ENCODE measurements at regions not wholly inside any gene's neighbourhood (a gene's known extent, or its start where the extent isn't known, plus 50 kb on each side); places are given as distances from the start of the nearest gene placed in this dataset.
"Not testable (repeated sequence)": the region's sequence is repeated elsewhere in the genome, so short reads cannot be mapped to it uniquely, and the experiment has no call there.

DNA sequence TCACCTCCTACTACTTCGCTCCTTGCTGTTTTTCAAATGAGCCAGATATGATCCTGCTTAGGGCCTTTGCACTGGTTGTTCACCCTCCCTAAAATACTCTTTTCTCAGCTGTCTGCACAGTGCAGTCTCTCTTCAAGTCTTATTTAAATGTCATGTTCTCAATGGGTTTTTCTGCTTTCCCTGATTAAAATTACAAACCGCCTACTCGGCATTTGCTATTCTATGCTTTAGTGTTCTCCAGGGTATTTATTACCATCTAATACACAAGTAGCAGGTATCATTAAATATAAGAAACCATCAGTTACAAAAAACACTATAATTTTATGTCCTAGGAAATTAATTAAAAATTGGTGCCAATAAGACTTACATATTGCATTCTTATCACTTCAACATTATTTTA lies 108.0 kb upstream of the TMTC1 start:
- Mint-ChIP-seq H3K4me3 (ENCODE audit: unreplicated experiment) (no peak overlapping the region), H3K36me3 (ENCODE audit: insufficient read depth, unreplicated experiment) (no peaks in the 10 kb centered on the region), H3K27ac (ENCODE audit: low read depth, unreplicated experiment) (no peak overlapping the region), H3K27me3 (ENCODE audit: insufficient read depth, unreplicated experiment) (no peaks in the 10 kb centered on the region), H3K4me1 (ENCODE audit: insufficient read depth, unreplicated experiment) (peaks cover 8% of the 10 kb centered on the region), H3K9me3 (ENCODE audit: unreplicated experiment) (no peaks in the 10 kb centered on the region)
- BruUV-seq (replicated peaks) = no TSS peak
- intact Hi-C loops (cut with micrococcal nuclease) = no loop called here
- no peak for DNase-seq (ENCODE audit: unreplicated experiment)
- POLR2A ChIA-PET = no interaction called here
- CTCF ChIA-PET = interaction anchor here (0.6 to 0.7 kb wide), 2 partner anchors 11 to 666 kb away, joined by 3 read pairs; no protein-coding TSS in a partner anchor
- TF ChIP-seq, protein P1, sequence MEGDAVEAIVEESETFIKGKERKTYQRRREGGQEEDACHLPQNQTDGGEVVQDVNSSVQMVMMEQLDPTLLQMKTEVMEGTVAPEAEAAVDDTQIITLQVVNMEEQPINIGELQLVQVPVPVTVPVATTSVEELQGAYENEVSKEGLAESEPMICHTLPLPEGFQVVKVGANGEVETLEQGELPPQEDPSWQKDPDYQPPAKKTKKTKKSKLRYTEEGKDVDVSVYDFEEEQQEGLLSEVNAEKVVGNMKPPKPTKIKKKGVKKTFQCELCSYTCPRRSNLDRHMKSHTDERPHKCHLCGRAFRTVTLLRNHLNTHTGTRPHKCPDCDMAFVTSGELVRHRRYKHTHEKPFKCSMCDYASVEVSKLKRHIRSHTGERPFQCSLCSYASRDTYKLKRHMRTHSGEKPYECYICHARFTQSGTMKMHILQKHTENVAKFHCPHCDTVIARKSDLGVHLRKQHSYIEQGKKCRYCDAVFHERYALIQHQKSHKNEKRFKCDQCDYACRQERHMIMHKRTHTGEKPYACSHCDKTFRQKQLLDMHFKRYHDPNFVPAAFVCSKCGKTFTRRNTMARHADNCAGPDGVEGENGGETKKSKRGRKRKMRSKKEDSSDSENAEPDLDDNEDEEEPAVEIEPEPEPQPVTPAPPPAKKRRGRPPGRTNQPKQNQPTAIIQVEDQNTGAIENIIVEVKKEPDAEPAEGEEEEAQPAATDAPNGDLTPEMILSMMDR (IDR thresholded peaks at IDR 0.05; ENCODE audit: unreplicated experiment) = no peak

DNA sequence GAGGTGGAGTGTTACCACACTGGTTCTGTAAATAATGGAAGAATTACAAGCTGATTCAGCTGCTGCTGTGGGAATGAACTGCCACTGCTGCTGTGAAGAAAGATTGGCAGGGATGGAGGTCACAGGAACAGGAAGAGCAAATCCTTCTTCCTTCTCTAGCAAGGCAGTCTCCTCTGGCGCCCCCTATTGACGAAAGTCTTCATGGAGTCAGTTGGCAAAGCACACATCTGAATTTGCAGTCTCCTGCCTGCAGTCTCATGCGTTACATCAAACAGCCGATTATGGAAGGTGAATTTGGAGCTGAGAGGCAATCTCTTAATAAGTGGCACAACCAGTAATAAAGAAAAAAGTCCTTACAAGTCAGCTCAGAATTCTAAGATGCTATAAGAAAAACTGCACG lies 106.0 kb upstream of the TMTC1 start:
- intact Hi-C loops (cut with micrococcal nuclease) = no loop called here
- no peaks in the 10 kb centered on the region for H3K9me3 Mint-ChIP-seq (ENCODE audit: unreplicated experiment)
- TF ChIP-seq, protein P1 (IDR thresholded peaks at IDR 0.05; ENCODE audit: unreplicated experiment) = peak; percentile 45
- DNase-seq (ENCODE audit: unreplicated experiment) = peak; percentile 77
- no TSS peak for BruUV-seq (replicated peaks)
- no peak overlapping the region for H3K27ac Mint-ChIP-seq (ENCODE audit: low read depth, unreplicated experiment)
- ChIA-PET CTCF (interaction anchor here (0.7 to 1.7 kb wide), 9 partner anchors 9 to 1725 kb away, joined by 3 to 6 read pairs (median 4); no protein-coding TSS in a partner anchor), POLR2A (interaction anchor here (0.5 to 0.6 kb wide), 3 partner anchors 10 to 254 kb away, joined by 3 to 7 read pairs (median 4); no protein-coding TSS in a partner anchor)
- no peak overlapping the region for H3K4me3 Mint-ChIP-seq (ENCODE audit: unreplicated experiment)
- no peaks in the 10 kb centered on the region for H3K36me3 Mint-ChIP-seq (ENCODE audit: insufficient read depth, unreplicated experiment)
- H3K27me3 Mint-ChIP-seq (ENCODE audit: insufficient read depth, unreplicated experiment) = no peaks in the 10 kb centered on the region
- H3K4me1 Mint-ChIP-seq (ENCODE audit: insufficient read depth, unreplicated experiment) = peaks cover 10% of the 10 kb centered on the region

DNA sequence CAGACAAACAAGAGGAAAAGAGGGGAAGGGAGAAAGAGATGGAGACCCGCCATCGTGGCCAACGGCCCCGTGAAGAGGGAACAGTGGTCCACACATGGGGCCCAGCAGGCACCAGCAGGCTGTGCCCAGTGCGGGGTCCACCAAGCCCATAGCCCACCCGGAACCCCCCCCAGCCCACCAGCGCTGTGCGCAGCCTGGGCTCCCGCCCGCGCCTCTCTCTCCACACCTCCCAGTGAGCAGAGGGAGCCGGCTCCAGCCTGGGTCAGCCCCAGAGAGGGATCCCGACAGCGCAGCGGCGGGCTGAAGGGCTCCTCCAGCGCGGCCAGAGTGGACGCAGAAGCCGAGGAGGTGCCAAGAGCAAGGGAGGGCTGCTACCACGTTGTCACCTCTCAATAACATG lies 105.0 kb upstream of the TMTC1 start:
- no peaks in the 10 kb centered on the region for H3K9me3 Mint-ChIP-seq (ENCODE audit: unreplicated experiment)
- intact Hi-C loops (cut with micrococcal nuclease) = no loop called here
- no peak overlapping the region for H3K4me3 Mint-ChIP-seq (ENCODE audit: unreplicated experiment)
- CTCF ChIA-PET = interaction anchor here (1.7 kb wide), 1 partner anchor 10 kb away, joined by 6 read pairs; no protein-coding TSS in a partner anchor
- no TSS peak for BruUV-seq (replicated peaks)
- no peak for DNase-seq (ENCODE audit: unreplicated experiment)
- POLR2A ChIA-PET = interaction anchor here (0.7 to 1.2 kb wide), 3 partner anchors 9 to 105 kb away, joined by 3 to 4 read pairs (median 3); partner anchors contain the start of gene TMTC1
- peaks cover 10% of the 10 kb centered on the region for H3K4me1 Mint-ChIP-seq (ENCODE audit: insufficient read depth, unreplicated experiment)
- no peak overlapping the region for H3K27ac Mint-ChIP-seq (ENCODE audit: low read depth, unreplicated experiment)
- TF ChIP-seq, protein P1 (IDR thresholded peaks at IDR 0.05; ENCODE audit: unreplicated experiment) = no peak
- H3K36me3 Mint-ChIP-seq (ENCODE audit: insufficient read depth, unreplicated experiment) = no peaks in the 10 kb centered on the region
- H3K27me3 Mint-ChIP-seq (ENCODE audit: insufficient read depth, unreplicated experiment) = no peaks in the 10 kb centered on the region

DNA sequence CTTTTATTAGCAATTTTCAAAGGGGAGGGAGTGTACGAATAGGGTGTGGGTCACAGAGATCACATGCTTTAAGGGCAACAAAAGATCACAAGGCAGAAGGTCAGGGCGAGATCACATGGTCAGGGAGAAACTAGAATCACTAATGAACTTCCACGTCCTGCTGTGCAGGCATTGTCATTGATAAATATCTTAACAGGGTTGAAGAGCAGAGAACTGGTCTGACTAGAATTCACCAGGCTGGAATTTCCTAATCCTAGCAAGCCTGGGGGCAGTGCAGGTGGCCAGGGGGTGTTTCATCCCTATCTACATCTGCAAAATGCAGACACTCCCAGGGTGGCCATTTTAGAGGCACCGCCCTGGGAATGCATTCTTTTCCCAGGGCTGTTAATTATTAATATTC lies 101.2 kb upstream of the TMTC1 start:
- H3K36me3 Mint-ChIP-seq (ENCODE audit: insufficient read depth, unreplicated experiment); intact Hi-C loops (cut with micrococcal nuclease); H3K27me3 Mint-ChIP-seq (ENCODE audit: insufficient read depth, unreplicated experiment); CTCF ChIA-PET; BruUV-seq (replicated peaks); H3K9me3 Mint-ChIP-seq (ENCODE audit: unreplicated experiment); H3K4me3 Mint-ChIP-seq (ENCODE audit: unreplicated experiment); H3K27ac Mint-ChIP-seq (ENCODE audit: low read depth, unreplicated experiment); H3K4me1 Mint-ChIP-seq (ENCODE audit: insufficient read depth, unreplicated experiment); DNase-seq (ENCODE audit: unreplicated experiment): not testable (repeated sequence)
- POLR2A ChIA-PET = interaction anchor here (0.6 kb wide), 1 partner anchor 594 kb away, joined by 3 read pairs; no protein-coding TSS in a partner anchor

Measured in MCF 10A (cell line).